HG02884 (cell line): ENCODE measurements at regions not wholly inside any gene's neighbourhood (a gene's known extent, or its start where the extent isn't known, plus 50 kb on each side); places are given as distances from the start of the nearest gene placed in this dataset.
"Not testable (repeated sequence)": the region's sequence is repeated elsewhere in the genome, so short reads cannot be mapped to it uniquely, and the experiment has no call there.

ENCODE experiments used
- ATAC-seq: cut with Tn5 transposase; IDR thresholded peaks from one replicate; pipeline ENCODE4 v1.9.1; 2021; ENCODE audit warnings: mild to moderate bottlenecking, moderate library complexity; ENCODE audit not compliant: unreplicated experiment

DNA sequence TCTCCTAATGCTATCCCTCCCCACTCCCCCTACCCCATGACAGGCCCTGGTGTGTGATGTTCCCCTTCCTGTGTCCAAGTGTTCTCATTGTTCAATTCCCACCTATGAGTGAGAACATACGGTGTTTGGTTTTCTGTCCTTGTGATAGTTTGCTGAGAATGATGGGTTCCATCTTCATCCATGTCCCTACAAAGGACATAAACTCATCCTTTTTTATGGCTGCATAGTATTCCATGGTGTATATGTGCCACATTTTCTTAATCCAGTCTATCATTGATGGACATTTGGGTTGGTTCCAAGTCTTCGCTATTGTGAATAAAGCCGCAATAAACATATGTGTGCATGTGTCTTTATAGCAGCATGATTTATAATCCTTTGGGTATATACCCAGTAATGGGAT lies 227.5 kb upstream of the PRDM1 start:
- ATAC-seq: not testable (repeated sequence)

DNA sequence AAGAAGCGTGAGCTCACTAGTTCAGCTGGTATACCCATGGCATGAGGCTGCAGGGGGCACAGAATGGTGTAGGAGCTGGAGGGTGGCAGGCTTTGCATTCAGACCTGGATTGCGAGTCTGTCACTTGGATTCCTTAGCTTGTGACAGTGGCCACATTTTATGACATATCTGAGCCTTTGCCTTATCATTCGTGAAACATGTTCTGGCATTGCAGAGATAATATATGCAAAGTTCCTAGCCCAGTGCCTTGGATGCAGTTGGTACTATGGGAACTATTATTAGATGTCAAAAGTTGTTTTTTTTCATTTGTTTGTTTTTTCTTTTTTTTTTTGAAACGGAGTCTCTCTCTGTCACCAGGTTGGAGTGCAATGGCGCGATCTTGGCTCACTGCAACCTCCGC lies 230.7 kb upstream of the PRDM1 start:
- ATAC-seq: no peak

DNA sequence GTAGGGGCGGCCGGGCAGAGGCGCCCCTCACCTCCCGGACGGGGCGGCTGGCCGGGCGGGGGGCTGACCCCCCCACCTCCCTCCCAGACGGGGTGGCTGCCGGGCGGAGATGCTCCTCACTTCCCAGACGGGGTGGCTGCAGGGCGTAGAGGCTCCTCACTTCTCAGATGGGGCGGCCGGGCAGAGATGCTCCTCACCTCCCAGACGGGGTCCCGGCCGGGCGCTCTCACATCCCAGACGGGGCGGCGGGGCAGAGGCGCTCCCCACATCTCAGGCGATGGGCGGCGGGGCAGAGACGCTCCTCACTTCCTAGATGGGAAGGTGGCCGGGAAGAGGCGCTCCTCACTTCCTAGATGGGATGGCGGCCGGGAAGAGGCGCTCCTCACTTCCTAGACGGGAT lies 232.2 kb upstream of the PRDM1 start:
- ATAC-seq: not testable (repeated sequence)

DNA sequence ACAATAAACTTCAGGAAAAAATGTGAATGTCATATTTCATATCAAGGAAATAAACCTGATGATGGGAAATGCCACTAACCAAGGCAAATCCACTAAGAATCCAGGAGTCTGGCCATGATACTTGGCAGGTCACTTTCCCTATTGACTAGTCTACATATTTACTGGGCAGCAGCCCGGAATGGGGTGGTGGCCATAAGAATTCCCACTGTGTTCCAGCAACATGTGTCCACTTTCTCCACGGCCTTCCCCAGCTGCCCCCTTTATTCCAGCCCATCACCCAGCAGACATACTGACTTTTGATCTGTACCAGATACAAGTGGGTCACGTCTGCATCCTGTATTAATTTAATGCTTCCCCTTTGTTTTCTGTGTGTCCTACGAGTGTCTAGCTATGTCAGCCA lies 234.5 kb upstream of the PRDM1 start:
- ATAC-seq: no peak

DNA sequence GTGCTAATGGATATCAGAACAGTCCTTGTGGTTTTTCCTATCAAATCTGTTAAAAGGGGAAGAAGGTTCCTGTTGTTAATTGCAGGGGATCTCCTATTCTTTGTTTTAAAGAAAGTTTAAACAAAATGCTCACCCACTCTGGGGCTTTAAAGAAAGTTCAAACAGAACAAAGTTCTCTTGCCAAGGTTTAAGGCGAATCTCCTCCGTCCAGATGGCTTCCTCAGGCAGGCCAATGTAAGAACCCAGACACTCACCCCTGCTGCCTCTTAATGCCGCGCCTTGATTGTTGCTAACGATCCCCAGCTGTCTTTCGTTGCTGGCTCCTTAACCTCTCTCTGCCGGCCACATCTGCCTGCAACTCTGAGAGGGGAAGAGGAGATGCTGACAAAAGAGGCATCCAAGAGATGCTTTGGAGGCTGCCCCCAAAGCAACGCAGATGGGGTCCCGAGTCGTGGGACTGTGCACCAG lies 235.0 kb upstream of the PRDM1 start:
- ATAC-seq: no peak

DNA sequence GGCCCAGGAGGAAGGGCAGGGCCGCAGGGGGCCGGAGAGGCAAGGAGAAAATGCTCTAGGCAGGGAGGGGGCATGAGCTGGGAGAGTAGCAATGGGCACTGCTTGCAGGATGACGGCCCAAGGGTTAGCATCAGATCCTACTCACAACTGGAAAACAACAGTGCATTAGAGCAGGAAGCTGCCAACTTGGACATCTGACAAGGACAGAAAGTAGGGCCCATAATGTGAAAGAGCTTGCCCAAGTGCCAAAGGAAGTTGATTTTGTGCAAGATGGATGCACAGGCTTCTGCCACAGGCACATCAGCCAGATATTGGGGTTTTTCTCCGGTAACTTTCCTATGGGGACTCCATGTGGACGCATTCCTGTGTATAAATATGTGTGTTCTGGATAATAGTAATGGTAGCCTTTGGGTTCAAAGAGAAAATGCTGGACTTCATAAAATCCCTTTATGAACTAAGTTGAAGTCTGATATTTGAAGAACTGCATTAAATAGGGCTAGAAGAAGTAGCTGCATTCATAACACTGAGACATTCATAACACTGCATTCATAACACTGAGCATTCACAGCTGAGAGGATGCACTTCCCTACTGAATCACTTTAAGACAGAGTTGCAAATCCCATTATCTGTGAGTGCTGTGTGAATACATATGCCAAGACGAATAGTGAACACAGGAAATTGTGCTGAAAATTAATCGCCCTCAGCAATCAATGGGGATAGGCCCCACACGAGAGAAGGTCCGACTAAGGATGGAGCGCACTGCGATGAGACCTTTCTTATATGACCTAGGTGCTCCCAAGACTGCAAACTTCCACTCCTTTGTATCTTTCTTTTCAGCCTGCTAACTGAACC lies 235.6 kb upstream of the PRDM1 start:
- no peak for ATAC-seq

DNA sequence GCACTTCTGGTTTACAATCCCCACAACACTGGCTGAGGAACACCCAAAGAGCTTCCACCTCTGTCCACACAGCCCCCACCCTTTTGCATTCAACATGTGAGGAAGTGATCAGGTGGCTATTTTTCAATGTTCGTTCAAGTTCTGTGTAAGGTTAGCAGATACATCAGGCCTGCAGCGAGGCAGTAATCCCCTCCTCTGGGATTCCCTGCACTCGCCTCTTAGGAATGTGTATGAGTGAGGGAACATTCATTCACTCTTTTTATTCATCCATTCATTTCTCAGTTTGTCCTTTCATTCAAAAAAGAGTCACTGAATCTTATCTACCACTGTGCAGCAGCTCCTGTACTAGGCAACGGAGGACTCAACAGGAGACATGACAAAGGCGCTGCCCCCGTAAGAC lies 236.4 kb upstream of the PRDM1 start:
- no peak for ATAC-seq

DNA sequence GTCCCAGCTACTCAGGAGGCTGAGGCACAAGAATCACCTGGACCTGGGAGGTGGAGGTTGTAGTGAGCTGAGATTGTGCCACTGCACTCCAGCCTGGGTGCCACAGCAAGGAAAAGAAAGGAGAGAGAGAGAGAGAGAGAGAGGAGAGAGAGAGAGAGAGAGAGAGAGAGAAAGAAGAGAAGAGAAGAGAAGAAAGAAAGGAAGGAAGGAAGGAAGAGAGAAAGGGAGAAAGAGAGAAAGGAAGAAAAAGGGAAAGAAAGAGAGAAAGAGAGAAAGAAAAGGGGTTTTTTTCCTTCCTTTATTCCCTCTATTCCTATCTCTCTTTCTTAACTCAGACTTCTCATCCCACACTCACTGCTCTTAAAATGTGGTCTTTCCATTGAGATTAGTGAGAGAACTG lies 238.7 kb upstream of the PRDM1 start:
- no peak for ATAC-seq

DNA sequence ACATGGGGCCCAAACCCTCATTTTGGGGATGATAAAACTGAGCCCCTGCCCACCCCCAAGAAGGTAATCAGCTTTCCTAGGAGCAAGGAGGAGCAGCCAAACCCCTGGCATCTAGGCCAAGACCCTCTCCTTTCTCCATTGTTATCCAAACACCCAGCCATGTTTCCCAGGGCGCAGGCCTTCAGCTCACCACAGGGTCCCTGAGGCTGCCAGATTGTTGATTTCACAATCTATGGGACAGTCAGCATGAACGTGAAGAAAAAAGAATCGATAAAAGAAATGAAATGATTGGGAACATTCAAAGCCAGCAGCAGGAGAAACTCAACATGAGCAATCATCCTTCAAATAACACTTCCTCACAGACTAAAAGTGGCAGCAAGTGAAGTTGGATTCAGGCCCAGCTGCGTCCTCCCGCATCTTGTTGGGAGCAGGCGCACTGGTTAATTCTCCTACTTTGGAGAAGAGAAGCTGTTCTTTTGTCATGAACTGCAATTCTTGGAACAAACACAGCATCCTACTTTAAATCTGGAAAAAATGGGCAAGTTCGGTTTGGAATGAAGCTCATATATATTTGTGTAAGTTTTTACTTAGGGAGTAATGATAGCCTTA lies 241.8 kb upstream of the PRDM1 start:
- no peak for ATAC-seq

DNA sequence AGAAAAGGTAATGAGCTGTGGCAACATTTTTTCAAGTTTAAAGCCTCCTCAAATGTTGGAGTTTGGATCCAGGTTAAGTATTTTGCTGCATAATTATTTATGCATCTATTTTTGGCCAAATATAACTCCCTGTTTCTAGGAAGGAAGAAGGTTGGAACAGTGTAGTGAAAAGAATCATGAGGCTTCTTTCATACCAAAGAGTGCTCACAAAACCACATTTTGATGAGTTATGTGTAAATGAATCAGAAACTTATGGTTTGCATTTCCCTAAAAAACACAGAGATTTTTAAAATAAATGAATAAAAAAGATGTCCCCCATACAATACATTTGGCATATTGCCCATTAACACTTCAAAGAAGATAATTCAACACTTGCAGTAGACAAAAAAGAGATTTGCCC lies 246.9 kb upstream of the PRDM1 start:
- no peak for ATAC-seq

DNA sequence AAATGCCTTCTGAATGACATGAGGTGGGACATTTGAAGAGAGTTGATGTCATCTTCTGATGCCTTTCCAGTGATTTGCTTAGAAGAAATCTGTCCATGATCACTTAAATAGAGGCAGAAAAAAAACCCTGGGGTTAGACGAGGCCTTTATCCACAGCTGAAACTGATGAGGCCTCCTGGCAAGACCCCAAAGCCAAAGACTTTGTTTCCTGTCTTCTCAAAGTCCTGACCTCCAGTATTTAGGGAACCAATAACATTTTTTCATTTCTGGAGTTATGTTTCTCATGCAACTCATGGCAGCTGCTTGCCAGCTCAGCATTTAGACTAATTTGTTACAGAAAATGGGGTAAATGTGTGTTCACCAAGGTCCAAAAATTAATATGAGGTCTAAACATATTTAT lies 248.0 kb upstream of the PRDM1 start:
- no peak for ATAC-seq

DNA sequence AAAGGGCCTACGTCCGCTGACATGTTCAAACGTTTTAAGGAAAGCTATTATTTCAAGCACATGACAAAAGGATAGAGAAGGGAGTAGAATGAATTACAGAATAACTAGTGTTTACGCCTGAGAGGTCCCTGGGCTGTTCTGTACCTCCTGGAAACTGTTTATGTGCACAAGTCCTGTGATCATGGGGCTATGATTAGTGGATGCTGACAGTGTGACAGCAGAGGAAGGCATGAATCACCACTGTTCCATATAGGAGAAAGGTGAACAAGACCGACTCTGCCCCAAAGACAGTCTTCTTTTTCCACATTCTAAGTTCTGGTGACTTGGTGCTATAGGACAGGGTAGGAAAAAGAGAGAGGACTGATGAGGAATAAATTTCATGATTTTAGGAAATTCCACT lies 249.2 kb upstream of the PRDM1 start:
- no peak for ATAC-seq

DNA sequence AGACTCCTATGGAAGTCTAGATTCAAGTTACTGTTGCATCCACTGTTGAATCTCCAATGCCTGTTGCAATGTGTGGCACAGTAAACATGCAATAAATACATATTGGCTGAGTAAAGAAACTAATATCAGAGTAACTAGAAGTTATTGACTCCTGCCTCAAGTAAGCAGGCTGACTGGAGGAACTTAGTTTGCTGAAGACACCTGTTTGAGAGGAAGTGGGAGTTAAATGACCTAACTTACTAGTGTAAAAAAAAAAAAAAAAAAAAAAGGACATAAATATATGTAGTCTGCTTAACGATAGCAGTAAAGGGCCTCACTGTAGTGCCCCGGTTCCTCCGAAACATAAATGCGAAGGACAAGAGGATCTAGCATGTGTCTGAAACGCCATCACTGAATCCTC lies 249.8 kb upstream of the PRDM1 start:
- ATAC-seq: no peak

DNA sequence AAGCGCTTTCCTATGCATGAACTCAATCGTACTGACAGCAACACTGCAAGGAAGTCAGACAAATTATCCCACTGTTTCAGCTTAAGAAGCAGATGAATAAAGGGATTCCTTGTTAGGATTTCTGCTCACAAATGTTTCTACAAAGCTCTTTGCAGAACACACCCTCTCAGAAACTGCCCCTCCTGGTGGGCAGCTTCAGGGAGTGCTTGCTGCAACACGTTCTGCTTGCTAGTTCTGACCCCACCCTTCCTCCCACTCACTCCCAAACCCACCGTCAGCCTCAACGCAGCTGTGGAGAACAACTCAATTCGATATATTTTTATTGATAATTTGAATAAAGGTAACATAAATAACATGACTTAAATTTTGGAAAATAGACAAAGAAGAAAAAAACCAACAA lies 250.8 kb upstream of the PRDM1 start:
- ATAC-seq: no peak

DNA sequence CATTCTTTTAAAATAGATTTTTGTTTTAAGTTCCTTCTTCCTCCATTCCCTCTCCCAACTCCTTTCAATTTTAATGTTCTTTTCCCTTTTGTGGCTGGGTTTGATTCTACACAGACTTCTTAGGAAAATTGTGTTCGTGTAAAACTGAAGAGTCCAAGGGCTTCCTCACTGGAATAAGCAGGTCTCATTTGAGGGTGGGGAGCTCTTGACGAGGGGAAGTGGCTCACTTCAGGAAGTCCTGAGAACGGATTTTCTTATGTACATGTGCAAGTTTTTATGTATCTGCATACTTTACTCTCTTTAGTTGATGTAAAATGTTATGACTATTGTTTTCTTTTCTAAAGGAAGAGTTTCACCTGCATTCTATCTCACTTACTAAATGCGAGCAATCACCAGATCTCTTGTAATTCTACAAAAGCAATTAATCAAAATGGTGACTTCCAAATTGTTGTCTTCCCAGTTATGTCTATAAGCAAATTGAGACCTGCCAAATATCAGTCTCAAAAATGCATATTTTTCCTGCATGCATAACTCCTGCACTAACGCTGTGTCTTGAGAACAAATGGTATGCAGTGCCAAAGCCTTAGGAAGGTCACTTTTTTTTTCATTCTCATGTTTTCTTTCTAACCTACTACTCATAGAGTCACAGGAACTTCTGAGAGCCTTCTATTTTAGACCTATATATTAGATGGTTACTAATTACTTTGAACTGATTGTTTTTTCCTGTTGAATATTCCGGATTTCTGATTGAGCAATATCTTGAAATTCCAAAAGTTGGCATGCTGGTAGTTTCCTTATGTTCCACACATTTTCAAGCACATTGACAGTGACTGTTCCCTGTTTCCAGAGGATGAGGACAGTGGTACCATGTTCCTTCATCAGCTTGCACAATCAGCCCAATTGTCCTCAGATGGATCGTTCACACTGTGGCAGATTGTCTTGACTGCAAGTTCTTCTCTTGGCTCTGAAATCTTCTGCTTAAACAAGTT lies 251.9 kb upstream of the PRDM1 start:
- no peak for ATAC-seq

DNA sequence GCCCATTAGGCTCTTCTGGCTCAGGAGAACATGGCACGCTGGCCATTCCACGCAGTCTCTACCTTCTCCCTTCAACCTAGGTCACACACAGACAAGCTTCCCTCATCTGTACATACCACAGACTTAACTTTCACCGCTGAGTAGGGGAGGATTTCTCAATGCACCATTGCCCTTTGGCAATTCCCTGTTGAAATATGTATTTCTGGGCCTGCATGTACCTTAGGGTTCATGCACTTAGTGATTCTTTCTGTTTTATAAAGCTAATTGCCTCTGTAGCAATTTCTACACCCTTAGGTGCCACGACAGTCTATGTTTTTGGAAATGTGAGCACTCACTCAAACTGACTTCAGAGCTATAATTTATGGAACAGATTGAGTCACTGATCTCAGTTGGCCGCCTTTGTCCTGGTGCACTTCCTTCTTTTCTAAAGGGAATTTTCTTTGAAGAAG lies 253.8 kb upstream of the PRDM1 start:
- no peak for ATAC-seq

DNA sequence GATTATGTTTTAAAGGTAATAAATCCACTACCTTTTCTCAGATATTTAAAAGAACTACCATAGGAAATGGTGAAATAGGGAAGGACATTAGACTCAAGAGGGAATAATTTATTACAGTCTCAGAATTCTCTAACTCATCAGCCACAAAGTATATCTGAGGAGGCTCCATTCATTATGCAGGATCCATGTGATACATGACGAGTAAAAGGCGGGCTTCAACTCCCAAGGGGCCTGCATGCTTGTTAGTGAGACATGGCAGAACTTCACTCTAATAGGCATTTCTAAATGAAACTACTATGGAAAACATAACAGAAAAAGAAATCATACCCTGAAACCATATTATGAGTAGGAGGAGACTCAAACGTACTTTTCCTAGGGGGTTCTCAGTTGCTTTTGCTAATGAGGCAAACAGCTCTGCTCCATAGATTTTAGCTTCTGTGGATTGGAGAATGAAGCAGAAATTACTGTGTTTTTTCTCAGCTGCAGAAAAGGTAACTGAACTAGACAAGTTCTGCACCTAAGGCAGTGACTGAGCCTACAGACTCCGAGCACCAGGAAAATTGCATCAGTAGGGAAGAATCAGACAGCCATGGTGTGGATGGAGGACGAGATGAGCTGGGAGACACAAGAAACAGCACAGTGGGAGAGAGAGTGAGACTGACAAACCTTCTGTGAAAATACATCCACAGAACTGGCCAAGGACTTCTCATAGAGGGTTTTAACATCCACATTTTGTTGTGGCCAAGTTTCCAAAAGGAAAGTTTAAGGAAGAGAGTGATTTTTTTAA lies 254.6 kb upstream of the PRDM1 start:
- ATAC-seq: no peak

DNA sequence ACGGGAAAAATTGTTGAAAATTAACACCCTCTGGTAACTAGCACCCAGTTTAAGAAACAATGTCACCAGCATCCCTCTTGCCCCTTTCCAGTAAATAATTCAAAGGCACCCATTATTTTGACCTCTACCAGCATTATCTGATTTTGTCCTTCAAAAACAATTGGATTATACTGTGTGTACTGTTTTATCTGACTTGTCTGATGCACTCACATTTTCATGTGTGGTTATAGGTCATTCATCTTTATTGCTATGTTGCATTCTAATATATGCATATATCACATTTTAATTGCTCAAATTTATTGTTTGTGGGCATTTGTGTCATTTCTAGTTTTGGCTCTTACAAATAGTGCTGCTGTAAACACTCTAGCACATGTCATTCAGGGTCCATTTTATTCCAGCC lies 260.9 kb upstream of the PRDM1 start:
- ATAC-seq: no peak

DNA sequence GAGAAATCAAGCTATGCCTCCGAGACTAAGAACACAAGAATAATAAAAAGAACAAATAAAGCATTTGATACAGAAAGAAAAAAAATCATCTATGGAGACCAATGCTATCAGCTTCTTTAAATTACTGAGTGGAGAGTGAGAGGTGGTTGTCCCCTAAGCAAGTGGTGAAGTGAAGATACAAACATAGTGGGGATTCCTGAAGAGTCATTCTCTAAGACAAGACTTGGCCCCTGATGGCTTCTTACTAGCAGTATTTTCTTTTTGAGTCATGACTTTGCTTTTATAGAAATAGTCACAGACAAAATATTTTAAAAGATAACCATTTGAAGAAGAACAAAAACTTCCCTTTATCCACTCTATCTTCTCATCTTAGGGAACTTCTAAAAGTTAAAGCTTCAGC lies 261.4 kb upstream of the PRDM1 start:
- ATAC-seq: no peak

DNA sequence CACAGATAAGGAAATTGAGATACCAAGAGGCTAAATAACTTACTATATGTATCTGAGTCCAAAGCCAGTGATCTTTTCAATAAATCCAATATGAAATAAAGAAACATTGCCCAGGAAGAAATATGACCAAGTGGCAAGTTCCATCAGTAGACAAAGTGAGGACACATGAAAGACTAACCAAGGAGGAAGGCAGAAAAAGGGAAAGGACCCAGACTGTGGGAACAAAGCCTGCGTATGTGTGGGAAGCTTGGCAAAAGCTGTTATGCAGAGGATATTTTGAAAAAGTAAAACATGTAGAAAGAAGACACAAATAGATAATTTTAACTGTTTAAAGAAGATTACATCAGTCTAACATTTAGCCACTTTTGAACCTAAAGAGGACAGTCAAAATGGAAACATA lies 264.4 kb upstream of the PRDM1 start:
- no peak for ATAC-seq

DNA sequence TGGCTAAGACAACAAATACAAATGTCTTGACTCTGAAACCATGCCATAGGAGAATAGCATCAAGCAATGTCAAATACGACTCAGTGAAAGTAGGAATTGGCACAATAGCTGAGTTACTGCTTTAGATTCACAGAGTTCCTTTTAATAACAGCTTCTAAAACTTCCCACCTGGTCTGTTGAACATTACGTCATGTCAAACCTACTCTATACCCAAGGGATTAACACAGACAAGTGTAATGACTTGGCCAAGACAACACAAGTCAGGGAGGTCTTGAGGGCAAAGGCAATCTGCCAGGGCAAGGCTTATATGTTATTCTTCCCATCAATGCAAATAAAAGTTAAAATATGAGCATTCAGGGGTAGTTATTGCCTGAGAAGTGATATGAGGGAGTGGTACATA lies 265.1 kb upstream of the PRDM1 start:
- ATAC-seq: no peak
